ENCODE measurements at regions not wholly inside any gene's neighbourhood (a gene's known extent, or its start where the extent isn't known, plus 50 kb on each side); places are given as distances from the start of the nearest gene placed in this dataset.

DNA sequence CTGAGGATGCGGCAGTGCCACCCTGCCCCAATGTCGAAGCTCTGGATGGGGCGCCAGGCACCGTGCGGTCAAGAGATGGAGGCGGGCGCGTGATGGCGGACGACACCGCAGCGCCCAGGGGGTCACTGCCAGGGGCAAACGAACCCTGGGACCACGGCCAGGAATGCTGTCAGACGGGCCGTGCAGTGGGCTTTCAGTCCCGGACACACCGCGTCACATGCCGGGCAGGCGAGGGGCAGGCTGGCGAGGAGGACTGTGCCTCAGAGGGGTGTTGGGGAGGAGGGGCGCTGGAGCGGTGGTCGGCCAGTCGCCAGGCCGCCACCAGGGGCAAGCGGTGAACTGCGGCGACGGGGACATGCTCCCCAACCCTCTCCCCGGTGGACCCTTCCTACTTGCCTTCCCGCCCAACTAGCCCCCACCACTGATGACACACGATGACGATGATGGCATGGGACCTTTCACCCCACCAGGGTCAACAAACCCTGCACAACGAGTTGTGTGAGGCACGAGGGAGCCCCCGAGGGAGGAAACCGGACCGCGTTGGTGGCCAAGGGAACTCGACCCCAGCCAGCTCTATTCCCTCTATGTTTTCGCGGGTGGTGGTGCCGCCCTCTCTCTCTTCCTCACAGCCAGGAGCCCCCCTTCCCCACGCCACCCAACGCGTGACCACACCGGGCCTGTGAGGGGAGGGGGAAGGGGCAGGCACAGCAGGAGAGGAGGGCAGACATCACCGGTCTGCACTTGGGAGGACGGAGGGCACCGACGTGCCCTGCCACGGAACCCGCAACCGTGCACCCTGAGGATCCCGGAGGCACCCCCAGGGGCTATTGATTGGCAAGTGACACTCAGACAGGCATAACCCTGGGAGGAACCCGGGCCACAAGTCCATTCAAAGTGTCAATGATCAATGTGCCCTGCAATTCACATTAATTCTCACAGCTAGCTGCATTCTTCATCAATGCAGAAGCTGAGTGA is 1960.9 kb upstream of the DEFB115 start:
- Histone ChIP-seq H3K9me3 (no peaks in the 10 kb centered on the region), H3K36me3 (no peaks in the 10 kb centered on the region), H3K27me3 (no peaks in the 10 kb centered on the region), H3K4me1 (no peaks in the 10 kb centered on the region), H3K4me3 (ENCODE audit: low read depth, low read length) (no peak overlapping the region)
- TF ChIP-seq, protein P1, sequence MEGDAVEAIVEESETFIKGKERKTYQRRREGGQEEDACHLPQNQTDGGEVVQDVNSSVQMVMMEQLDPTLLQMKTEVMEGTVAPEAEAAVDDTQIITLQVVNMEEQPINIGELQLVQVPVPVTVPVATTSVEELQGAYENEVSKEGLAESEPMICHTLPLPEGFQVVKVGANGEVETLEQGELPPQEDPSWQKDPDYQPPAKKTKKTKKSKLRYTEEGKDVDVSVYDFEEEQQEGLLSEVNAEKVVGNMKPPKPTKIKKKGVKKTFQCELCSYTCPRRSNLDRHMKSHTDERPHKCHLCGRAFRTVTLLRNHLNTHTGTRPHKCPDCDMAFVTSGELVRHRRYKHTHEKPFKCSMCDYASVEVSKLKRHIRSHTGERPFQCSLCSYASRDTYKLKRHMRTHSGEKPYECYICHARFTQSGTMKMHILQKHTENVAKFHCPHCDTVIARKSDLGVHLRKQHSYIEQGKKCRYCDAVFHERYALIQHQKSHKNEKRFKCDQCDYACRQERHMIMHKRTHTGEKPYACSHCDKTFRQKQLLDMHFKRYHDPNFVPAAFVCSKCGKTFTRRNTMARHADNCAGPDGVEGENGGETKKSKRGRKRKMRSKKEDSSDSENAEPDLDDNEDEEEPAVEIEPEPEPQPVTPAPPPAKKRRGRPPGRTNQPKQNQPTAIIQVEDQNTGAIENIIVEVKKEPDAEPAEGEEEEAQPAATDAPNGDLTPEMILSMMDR (IDR thresholded peaks at IDR 0.05; ENCODE audit: low read depth, low read length): no peak
- no peak for DNase-seq

DNA sequence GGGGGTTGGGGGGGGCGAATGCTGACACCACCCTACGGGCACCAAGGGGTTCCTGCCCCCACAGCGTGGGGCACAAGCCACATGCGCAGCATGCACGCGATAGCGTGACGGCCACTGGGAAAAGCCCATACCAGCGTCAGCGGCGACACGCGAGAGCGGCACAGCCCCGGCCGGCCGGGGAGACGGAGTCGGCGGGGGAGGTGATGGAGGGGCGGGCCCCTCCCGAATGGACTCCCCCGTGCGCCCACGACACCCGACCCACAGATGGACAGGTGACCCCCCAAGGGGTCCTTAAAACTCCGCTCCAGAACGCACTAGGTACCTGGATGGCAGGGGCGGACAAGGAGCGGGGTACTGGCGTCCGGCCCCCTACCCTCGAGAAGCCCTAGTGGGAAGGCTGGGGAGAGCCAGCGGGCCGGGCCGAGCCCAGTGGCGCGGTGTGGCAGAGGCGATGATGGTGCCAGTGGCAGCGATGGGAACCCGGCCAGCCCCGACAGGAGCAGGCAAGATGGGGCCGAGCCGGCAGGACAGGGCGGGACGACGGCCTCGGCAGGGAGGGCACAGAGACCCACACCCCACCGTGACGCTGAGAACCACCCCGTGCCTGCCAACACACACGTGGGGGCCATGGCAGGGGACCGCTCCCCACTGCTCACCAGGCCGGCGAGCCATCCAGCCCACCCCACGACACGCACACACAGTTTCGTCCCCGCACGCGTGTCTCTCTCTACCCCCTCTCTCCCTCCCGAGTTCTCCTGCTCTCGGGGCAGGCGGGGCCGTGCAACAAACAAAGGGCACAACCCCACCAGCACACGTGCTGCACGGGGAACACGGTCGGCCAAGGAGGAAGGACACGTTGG is 1959.8 kb upstream of the DEFB115 start:
- no peak for DNase-seq
- H3K36me3 ChIP-seq: no peaks in the 10 kb centered on the region
- H3K27me3 ChIP-seq: no peaks in the 10 kb centered on the region
- H3K9me3 ChIP-seq: no peaks in the 10 kb centered on the region
- TF ChIP-seq, protein P1 (IDR thresholded peaks at IDR 0.05; ENCODE audit: low read depth, low read length): no peak
- H3K4me1 ChIP-seq: no peaks in the 10 kb centered on the region
- no peak overlapping the region for H3K4me3 ChIP-seq (ENCODE audit: low read depth, low read length)

DNA sequence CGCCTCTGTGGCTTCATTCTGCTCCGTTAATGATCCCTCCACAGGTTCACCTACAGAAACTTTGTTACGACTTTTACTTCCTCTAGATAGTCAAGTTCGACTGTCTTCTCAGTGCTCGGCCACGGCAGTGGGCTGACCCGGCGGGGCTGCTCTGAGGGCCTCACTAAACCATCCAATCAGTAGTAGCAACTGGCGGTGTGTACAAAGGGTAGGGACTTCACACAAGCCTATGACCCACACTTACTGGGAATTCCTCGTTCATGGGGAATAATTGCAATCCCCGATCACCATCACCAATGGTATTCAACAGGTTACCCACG is 1959.2 kb upstream of the DEFB115 start:
- DNase-seq: no peak
- Histone ChIP-seq H3K9me3 (no peaks in the 10 kb centered on the region), H3K4me1 (no peaks in the 10 kb centered on the region), H3K27me3 (no peaks in the 10 kb centered on the region), H3K4me3 (ENCODE audit: low read depth, low read length) (no peak overlapping the region), H3K36me3 (no peaks in the 10 kb centered on the region)
- TF ChIP-seq, protein P1 (IDR thresholded peaks at IDR 0.05; ENCODE audit: low read depth, low read length): no peak

DNA sequence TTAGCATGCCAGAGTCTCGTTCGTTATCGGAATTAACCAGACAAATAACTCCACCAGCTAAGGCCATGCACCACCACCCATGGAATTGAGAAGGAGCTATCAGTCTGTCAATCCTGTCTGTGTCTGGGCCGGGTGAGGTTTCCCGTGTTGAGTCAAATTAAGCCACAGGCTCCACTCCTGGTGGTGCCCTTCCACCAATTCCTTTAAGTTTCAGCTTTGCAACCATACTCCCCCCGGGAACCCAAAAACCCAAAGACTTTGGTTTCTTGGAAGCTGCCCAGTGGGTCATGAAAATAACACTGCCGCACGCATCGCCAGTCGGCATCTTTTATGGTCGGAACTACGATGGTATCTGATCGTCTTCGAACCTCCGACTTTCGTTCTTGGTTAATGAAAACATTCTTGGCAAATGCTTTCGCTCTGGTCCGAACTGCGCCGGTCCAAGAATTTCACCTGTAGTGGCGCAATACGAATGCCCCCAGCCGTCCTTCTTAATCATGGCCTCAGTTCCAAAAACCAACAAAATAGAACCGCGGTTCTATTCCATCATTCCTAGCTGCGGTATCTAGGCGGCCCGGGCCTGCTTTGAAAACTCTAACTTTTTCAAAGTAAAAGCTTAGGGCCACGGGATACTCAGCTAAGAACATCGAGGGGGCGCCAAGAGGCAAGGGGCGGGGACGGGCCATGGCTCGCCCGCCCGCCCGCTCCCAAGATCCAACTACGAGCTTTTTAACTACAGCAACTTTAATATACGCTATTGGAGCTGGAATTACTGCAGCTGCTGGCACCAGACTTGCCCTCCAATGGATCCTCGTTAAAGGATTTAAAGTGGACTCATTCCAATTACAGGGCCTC is 1958.5 kb upstream of the DEFB115 start:
- no peak overlapping the region for H3K4me3 ChIP-seq (ENCODE audit: low read depth, low read length)
- H3K27me3 ChIP-seq: no peaks in the 10 kb centered on the region
- H3K36me3 ChIP-seq: no peaks in the 10 kb centered on the region
- DNase-seq: no peak
- H3K9me3 ChIP-seq: no peaks in the 10 kb centered on the region
- H3K4me1 ChIP-seq: no peaks in the 10 kb centered on the region
- TF ChIP-seq, protein P1 (IDR thresholded peaks at IDR 0.05; ENCODE audit: low read depth, low read length): no peak

DNA sequence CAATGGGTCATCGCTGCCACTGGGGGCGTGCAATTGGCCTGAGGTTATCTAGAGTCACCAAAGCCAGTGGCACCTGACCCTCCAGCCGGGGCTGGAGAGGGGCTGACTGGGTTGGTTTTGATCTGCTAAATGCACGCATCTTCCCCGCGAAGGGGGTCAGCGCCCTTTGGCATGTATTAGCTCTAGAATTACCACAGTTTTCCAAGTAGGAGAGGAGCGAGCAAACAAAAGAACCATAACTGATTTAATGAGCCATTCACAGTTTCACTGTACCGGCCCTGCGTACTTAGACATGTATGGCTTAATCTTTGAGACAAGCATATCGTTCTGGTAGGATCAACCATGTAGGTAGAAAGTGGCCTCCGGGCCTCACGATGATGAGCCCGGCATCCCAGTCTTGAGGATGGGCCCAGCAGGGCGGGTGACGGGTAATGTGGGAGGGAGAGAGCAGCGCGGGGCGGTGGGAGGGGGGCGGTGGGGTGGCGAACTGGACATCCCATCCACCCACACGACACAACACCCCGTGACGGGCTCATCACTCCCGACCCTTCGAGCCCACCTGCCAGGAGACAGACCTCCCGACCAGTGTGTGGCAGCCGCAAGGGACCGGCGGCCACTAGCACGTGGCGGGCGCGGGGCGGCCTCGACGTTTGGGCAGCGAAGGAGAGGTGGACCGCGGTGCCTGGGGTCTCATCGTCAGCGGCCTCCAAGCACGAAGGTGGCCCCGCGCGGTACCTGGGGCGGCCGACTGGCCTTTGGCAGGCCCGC is 1957.5 kb upstream of the DEFB115 start:
- no peak for DNase-seq
- TF ChIP-seq, protein P1 (IDR thresholded peaks at IDR 0.05; ENCODE audit: low read depth, low read length): no peak
- no peaks in the 10 kb centered on the region for H3K27me3 ChIP-seq
- H3K9me3 ChIP-seq: peaks cover 3% of the 10 kb centered on the region; the same call in 1 of the 2 replicates
- no peaks in the 10 kb centered on the region for H3K36me3 ChIP-seq
- no peaks in the 10 kb centered on the region for H3K4me1 ChIP-seq
- H3K4me3 ChIP-seq (ENCODE audit: low read depth, low read length): no peak overlapping the region
